Stimulated activated CD4-positive, alpha-beta T cell treated with anti-CD3 and anti-CD28 coated beads, Interleukin-12 subunit alpha, Interleukin-12 subunit beta, amount 100 ng/mL, for 48 hours (primary cell): ENCODE measurements at regions not wholly inside any gene's neighbourhood (a gene's known extent, or its start where the extent isn't known, plus 50 kb on each side); places are given as distances from the start of the nearest gene placed in this dataset.

Experiments used
- DNase-seq, 3 donors: peaks; one replicate each; pipeline ENCODE4 v3.0.0-alpha.2; 2020; ENCODE audit warnings: low read depth in 2 of 3, low spot score in 1 of 3

- DNase-seq, result no peak
These were observed 229.2 kb upstream of the MTNR1B start for GRCh38 chr11:92740276-92740675.

GRCh38 chr11:92744929-92745585 is 224.4 kb upstream of the MTNR1B start:
- DNase-seq, result no peak

GRCh38 chr11:92750794-92751193 is 218.7 kb upstream of the MTNR1B start:
- DNase-seq, result no peak

GRCh38 chr11:92751594-92751993 is 217.9 kb upstream of the MTNR1B start:
- DNase-seq, result no peak

- no peak for DNase-seq
These were observed 217.3 kb upstream of the MTNR1B start for GRCh38 chr11:92752122-92752521.

- DNase-seq, result no peak
These were observed 216.3 kb upstream of the MTNR1B start for GRCh38 chr11:92753161-92753560.

GRCh38 chr11:92758241-92758780 is 211.1 kb upstream of the MTNR1B start:
- no peak for DNase-seq

- no peak for DNase-seq
These were observed 209.8 kb upstream of the MTNR1B start for GRCh38 chr11:92759571-92760214.

- DNase-seq, result no peak
These were observed 207.3 kb upstream of the MTNR1B start for GRCh38 chr11:92762121-92762540.

GRCh38 chr11:92763336-92763735 is 206.1 kb upstream of the MTNR1B start:
- no peak for DNase-seq

- DNase-seq, result no peak
These were observed 205.3 kb upstream of the MTNR1B start for GRCh38 chr11:92764128-92764527.

GRCh38 chr11:92765082-92765840 is 204.2 kb upstream of the MTNR1B start:
- no peak for DNase-seq

- DNase-seq, result no peak
These were observed 203.5 kb upstream of the MTNR1B start for GRCh38 chr11:92765965-92766371.

- DNase-seq, result no peak
These were observed 202.8 kb upstream of the MTNR1B start for GRCh38 chr11:92766698-92767097.

- DNase-seq, result no peak
These were observed 202.0 kb upstream of the MTNR1B start for GRCh38 chr11:92767416-92767815.

GRCh38 chr11:92768121-92768840 is 201.2 kb upstream of the MTNR1B start:
- no peak for DNase-seq

- no peak for DNase-seq
These were observed 200.3 kb upstream of the MTNR1B start for GRCh38 chr11:92769112-92769511.

GRCh38 chr11:92770419-92770818 is 199.0 kb upstream of the MTNR1B start:
- DNase-seq, result no peak

- no peak for DNase-seq
These were observed 198.5 kb upstream of the MTNR1B start for GRCh38 chr11:92770981-92771380.

- no peak for DNase-seq
These were observed 197.8 kb upstream of the MTNR1B start for GRCh38 chr11:92771701-92772100.

- no peak for DNase-seq
These were observed 194.3 kb upstream of the MTNR1B start for GRCh38 chr11:92775003-92775676.
